ENCODE measurements at regions not wholly inside any gene's neighbourhood (a gene's known extent, or its start where the extent isn't known, plus 50 kb on each side); places are given as distances from the start of the nearest gene placed in this dataset.

DNA sequence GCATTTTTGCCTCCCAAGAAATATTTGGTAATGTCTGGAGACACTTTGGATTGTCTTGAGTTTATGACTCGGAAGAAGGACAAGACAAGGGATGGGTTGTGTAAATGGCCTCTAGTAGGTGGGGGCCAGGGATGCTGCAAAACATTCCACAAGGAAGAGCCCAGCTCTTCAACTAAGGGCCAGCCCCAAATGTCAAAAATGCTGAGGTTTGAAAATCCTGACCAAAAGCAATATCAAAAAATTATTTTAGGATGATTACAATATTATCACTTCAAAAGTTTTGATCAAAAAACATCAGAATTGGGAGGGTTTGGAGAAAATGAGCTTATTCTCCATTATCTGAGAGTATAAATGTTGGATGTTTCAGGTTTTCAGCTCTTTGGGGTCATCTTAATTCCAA is 248.9 kb upstream of the SLC24A2 start:
- TF ChIP-seq POLR2A (IDR thresholded peaks at IDR 0.05; ENCODE audit: low read length) (no peak), GATA1 (IDR thresholded peaks at IDR 0.05; ENCODE audit: low read depth, low read length) (no peak)

Measured in erythroblast (primary cell).